ENCODE measurements at regions not wholly inside any gene's neighbourhood (a gene's known extent, or its start where the extent isn't known, plus 50 kb on each side); places are given as distances from the start of the nearest gene placed in this dataset.

DNA sequence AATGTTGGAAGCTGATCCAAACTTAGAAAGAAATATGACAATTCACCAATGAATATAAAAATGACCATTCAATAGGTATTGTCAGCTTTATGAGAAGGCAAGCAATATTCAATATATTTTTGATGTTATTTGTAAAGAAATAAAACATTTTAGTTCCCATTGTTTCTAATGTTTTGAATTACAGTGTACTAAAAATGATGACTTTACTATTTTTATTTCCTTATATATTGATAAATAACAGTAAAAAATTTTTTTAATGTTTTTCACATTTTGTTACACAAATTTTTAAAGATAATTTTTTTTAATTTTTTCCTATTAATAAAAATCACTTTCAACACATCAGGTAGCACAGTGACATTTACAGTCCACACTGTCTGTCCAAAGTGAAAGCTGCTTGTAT, 565.5 kb upstream of the FAM241A start:
- DNase-seq (ENCODE audit: low read depth in 3 of 3): no peak

DNA sequence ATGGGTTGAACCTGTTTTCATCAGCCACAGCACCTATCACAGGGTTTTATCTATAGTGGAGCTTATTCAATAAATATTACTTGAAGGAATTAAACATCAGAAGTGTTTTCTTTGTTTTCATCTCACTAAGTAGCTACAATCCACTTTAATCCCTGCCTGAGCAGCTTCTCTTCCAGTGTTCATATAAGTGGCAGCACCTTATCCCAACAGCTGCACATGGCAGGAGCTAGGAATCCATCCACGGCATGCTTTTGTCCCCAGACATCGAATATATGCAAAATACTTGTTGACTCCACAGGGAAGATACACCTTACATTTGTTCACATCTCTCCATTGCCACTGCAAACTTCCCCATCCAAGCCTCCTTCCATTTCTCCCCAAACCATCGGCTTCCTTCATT, 549.8 kb upstream of the FAM241A start:
- DNase-seq (ENCODE audit: low read depth in 3 of 3): no peak

DNA sequence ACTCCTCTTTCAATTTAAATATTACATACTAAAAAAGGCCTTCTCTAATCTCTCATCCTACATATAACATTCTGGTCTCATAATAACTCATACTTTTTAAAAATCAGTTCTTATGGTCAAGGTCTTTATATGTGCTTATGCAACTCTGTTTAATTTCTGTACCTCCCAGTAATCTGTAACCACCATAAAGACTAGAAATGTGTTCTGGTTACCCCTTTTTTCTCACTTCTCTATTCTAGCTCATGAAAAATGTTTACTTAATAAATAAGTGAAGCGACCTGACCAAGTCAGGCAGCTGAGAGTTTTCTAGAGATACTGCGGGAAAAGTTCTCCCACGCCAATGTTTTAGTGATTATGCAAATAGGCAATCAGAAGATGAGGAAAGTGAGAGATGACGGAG, 548.8 kb upstream of the FAM241A start:
- DNase-seq (ENCODE audit: low read depth in 3 of 3): no peak

DNA sequence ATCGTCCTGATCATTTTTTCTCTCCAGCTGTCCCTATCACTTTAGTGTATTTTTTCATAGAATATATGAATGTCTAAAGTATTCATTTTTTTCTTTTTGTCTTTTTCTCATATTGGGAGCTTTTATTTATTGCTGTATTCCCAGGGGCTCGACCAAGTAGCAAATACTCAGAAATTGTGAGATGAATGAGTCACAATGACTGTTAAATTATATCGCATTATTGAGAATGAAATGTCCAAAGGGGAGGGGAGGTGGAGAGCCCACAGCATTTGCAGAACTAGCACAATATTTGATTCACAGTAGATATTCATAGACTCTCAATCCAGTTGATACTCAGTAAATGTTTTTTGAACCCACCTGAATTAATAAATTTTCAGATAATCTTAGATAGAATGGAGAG, 543.6 kb upstream of the FAM241A start:
- DNase-seq (ENCODE audit: low read depth in 3 of 3): no peak

DNA sequence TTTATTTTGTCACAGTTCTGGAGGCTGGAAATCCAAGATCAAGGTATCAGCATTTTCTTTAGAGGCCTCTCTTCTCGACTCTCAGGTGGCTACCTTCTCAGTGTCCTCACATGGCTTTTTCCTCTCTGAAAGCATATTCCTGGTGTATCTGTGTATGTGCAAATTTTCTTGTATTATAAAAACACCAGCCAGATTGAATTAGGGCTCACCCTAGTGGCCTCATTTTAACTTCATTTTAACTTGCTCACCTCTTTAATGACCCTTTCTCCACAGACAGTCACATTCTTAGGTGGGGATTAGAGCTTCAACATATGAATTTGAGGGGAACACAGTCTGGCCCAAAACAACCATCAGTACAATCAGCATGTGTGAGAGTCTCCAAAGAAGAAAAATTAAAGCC, 542.4 kb upstream of the FAM241A start:
- no peak for DNase-seq (ENCODE audit: low read depth in 3 of 3)

DNA sequence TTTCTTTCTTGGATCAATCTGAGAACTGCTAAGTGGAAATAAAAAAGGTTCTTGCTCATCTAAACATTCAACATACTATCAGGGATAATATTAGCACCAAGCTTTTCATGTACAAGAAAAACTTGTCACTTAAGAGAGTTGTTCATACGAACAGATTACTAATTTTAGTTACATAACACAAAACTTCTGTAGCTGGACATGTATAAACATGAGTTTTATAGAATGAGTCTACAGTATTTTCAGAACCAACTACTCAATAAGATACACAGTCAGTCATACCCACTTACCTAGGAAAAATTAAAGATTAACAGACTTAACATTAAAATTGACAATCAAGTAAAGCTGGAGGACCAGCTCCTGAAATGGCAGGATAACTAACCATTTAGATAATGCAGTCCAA, 540.1 kb upstream of the FAM241A start:
- DNase-seq (ENCODE audit: low read depth in 3 of 3): no peak

DNA sequence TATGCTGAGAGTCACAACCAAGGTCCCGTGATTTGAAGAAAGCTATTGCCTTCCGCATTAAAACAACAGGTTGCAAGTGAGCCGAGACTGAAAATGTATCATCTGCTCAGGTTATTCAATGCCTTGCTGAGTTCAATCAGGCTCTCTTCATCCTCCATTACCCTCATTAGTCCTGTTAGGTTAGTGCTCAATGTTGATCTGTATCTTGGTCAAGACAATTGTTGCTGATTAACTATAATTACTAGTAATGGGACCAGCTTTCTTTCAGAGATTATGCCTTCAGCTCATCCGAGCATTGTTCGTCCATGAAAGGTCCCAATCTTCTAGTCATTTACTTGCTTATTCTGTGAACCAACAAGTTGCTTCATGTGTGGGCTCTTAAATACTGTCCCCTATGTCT, 534.6 kb upstream of the FAM241A start:
- no peak for DNase-seq (ENCODE audit: low read depth in 3 of 3)

DNA sequence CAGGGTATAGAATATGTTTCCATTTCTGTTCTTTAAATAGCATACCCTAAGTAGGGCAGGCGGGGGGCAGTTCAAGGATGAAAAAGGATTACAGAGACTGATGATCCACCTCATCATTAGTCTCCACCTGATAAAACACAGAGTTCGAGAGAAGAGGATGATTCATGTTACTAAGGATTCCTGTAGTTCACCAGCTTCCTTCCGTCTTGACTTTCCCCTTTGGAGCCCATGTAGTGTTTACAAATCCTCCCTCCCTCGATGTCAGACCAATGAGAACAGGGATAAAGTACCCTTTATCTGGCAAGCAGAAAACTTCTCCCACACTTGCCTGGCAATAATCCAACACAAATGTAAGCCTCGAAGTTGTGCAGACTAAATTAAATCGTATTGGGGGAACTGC, 526.3 kb upstream of the FAM241A start:
- DNase-seq (ENCODE audit: low read depth in 3 of 3): no peak

DNA sequence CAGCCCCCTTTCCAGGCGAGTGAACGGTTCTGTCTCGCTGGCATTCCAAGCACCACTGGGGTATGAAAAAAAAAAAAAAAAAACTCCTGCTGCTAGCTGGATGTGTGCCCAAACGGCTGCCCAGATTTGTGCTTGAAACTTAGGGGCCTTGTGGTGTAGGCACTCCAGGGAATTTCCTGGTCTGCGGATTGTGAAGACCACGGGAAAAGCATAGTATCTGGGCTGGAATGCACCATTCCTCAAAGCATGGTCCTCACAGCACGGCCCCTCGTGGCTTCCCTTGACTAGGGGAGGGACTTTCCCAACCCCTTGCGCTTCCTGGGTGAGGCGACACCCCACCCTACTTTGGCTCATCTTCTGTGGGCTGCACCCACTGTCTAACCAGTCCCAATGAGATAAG, 516.8 kb upstream of the FAM241A start:
- no peak for DNase-seq (ENCODE audit: low read depth in 3 of 3)

DNA sequence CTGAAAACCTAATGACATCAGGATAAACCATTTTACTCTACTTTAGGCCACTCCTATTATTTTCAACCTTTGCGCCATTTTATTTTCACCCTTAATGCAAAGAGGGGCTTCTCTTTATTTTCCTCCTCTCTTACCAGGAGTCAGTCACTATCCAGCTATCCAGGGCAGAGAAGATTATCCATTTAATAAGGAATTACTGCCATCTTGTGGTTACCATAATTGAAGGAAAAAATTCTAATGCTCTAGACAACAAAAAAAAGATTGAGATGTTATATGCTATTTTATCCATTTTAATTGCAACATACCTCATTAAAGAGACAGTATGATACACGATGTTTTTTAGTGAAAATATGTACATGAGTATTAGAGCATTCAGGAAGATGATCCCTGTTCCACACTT, 514.5 kb upstream of the FAM241A start:
- DNase-seq (ENCODE audit: low read depth in 3 of 3): no peak

DNA sequence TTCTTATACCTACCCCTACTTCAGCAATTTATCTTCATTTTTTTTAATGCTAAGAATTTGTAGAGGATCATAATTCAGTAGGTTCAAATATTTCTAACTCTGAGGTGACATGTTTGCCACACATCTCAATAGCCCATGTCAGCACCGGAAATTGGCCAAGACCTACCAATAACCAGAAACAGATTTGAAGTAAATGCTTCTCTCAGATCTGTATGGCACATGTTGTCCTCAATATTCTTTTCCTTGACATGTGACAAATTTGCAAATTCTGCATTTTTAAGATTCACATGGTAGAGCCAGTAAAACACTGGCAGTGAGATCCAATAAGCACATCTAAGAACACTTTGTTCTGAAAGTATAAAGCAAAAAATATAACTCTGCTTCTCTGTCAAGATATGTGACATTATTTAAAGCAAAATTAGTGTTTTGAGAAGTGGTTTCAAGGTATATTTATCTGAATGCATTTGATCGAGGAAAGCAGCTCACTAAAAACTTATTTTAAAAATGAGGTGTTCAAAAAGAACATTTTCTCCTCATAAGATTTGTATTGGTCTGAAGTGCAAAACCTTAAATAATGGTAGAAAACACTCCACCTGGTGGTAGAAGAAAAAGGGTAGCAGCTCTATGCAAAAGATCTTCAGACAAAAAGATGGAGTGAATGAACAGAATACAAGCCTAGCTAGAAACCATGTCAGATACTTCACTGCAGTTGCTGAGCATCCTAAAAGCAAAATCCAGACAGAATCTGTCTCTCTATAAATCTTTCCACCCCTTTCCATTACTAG, 513.8 kb upstream of the FAM241A start:
- DNase-seq (ENCODE audit: low read depth in 3 of 3): no peak

DNA sequence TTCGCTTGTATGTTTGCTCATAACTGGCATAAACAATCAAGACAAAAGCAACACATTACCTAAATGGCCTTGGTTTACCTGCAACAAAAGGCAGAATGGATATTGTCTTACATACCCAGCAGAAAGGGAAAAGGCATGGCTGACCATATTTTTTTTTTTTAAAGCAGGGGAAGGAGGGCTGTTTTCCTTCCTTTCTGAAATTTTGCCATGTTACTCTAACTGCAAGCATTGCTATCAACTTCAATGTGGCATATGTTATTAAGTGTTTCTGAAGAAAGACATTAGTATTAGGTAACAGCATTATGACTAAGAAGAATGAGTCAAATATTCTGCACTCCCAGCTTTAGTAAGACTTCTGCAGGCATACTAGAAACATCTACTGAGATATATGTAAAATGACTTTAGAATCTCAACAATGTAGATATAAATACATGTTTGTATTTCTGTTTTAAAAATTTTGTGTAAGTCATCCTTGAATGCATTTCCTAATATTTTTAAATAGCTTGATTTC, 512.6 kb upstream of the FAM241A start:
- DNase-seq (ENCODE audit: low read depth in 3 of 3): no peak

DNA sequence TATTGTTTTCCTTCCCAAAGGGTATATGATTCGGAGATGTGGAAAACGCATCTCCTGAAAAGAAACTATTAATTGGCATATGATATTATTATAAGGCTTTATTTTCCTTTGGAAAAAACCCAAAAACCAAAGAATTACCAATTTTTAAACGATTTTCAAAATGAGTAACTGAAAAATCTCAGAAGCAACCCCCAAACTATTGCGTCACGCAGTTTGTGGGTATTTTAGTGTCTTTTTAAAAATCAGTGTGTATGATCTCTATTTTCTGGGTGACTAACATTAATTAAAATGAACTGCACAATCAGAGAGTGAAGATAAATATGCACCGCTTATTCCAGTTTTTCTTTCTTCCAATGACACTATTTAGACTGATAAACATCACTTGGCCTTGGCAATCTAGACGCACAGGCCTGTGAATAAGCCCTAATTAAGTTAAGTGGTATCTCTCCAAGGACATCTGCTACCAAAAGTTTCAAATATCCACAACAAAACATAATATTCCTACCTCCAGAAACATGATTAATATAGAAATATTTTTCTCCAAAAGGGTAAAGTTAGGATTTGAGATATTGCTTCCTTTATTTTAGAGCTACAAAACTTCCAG, 511.5 kb upstream of the FAM241A start:
- DNase-seq (ENCODE audit: low read depth in 3 of 3): no peak

DNA sequence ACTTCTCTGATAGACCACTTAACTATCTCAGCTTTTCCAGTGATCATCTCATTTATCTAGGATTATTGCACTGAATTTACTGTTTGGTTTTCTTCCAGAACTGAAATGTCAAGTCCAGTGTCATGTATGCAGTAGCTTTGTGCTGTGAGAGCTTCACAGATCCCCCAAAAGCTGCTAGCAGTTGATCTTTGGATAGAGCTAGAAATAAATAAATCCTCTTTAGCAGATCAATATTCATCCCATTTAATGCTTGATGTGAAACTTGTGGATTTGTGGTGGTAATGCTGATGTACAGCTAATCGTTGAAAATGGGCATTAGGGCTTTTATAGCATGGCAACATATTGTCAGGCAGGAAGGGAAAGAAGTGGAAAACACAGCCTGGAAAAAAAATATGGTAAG, 509.6 kb upstream of the FAM241A start:
- no peak for DNase-seq (ENCODE audit: low read depth in 3 of 3)

DNA sequence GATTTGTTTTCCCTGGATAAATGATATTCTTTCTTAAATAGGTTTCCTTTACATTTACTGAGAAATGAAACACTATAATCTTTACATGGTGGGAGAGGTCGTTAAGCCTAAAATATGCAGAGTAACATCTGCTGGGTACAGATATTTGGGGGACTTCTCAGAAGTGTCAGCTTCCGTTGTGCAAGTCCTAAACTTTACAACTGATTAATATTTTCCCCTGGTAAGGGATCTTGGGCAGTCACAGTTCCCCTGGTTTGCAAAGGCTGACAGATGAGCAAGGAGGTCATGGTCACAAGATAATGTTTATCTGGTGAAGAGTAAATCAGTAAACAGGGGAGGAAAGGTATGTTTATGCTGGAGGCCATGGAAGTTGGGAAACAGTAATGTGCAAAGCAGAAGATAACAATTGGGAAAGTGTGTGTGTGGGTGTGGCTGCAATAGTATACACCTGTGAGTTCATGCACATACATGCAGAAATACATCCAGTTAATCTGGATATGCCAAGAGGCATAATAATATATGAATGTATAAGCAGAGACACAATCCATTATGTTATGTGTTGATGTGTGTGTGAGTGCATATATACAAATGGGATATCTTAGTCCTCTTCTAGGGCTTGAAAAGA, 508.2 kb upstream of the FAM241A start:
- DNase-seq (ENCODE audit: low read depth in 3 of 3): no peak

DNA sequence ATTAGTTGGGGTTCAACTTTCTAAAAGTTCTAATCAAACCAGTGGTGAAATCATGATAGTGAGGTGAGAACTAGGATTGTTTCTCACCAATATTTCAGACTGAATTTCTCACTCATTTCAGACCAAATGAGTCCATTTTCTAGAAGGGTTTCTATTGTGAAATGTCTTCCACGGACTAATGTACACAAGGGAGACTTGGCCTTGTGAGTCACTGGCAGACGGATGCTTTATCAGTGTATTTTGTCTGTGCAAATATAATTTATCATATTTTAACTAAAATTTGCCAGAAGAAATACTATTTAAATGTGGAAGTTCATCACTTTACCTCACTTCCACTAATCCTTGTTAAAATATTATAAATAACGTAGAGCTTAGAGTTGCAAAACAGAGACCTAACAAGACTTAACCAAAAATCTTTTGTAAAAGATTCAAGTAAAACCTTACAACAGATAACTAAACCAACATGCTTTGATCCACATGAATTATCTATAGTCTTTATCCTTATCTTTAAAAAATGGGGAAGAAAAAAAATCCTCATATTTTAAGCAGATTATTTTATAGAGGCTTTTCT, 506.0 kb upstream of the FAM241A start:
- DNase-seq (ENCODE audit: low read depth in 3 of 3): no peak

DNA sequence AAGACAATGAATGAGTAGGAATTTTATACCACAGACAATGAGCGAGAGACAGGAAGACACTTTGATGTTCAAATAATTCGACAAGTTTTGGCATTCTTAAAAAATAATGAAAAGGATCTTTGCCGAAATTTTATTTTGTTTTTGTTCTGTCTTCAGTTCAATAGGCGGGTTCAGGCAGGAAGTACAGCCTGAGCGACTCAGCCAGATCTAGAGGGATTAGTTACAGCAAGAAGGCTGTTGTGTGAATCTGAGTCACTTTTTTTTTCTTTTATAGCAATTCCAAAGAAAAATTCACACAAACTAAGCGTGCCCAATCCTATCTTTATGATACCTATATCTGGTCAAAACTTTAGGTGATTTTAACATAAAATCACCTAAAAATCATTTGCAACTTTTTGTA, 505.4 kb upstream of the FAM241A start:
- no peak for DNase-seq (ENCODE audit: low read depth in 3 of 3)

DNA sequence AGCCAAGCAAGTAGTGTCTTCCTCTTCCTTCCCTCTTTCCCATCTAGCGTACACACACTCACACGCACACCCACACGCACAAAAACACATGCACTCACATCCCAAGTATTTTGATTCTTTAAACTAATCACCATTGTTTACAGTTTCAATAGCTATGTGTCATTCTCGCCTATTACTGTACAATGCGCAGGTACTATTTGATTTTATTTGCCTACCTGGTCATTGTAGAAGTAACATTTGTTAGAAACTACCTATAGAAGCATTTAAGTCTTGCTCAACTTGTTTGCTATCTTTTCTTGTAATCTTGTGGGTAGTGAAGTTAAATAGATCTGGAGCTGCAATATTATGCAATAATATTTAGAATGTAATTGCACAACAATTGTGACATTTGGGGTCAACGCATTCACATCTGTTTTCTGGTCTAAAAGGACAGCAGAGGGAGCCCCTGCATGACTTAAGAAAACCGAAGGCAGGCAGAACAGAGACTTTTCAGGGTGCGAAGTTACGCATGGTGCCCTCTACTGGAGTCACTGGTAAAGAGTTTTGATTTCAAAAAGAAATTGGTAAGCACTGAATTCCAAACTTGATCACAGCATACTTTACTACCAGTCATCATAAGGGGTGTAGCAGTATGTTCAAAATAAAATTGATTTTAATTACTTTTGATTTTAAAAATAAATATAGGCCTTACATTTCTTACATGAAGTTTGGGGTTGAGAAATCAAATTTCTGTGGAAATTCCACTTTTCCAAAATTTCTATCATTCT, 503.3 kb upstream of the FAM241A start:
- DNase-seq (ENCODE audit: low read depth in 3 of 3): peak in 1 of 3 donors; percentile 4

DNA sequence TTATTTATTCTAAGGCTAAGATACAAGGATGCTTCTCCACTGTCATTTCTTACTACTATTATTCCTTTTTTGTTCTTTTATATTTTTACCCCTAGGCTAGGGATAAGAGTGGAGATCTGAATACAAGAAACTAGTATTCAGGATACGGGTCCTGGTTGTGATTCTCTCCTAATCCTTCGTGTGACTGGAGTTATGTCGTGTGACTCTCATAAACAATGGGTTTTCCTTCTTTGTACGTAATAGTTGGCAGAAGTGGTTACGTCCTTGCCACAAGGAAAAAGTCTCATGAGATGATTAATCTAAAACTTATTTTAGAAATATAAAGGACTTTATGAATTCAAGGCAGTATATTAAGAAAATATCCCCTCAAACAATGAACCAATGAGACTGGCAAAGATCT, 497.2 kb upstream of the FAM241A start:
- DNase-seq (ENCODE audit: low read depth in 3 of 3): no peak

DNA sequence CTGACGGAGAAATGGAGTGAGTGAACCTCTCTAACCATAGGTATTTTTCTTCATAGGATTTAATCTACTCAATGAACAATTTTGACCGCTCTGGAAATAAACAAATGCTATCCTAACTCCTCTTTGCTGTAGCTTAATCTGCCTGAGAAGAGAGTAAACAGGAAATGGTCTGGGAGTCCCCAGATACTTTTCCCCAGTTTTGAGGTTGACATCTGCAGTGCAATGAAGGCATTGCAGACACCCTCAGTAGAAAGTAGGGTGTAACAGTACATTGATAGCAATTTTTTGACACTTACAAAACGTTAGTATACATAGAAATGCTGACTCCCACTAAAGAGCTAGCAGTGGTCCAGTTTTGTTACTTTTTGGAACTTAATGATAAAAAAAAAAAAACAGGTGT, 495.9 kb upstream of the FAM241A start:
- no peak for DNase-seq (ENCODE audit: low read depth in 3 of 3)

DNA sequence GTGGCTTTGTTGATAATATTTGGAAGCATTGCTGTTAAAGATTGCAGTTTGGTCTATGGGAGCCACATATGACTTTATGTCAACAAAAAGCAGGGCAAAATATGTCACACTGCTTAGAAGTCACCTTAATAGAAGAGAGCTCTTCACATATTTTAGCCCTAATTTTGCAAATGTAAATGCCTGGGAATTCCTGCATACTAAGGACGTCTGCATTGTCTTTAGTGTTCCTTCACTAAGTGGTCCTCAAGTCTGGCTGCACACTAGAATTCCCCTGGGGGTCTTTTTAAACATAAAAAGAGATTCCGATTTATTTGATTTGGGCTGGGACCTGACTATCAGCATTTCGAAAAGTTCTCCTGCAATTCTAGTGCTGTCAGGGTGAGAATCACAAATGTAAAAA, 495.1 kb upstream of the FAM241A start:
- DNase-seq (ENCODE audit: low read depth in 3 of 3): no peak

DNA sequence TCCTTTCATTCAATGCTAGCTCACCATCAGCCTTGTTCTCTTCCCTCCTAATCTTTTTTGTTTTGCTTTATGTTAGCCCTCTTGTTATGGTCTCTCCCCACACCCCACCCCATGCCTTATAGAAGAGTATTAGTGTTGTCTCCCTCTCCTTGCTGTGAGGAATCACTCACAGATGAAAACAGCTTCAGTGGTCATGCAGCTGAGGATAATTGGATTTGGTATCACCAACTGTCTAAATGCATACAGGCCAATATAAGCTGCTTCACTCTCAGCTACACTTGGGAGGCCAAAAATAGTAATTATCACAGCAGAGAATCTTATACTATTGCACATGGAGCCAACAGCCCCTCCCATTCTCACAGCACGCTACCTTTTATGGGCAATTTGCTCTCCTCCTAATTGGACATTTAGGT, 494.6 kb upstream of the FAM241A start:
- DNase-seq (ENCODE audit: low read depth in 3 of 3): no peak

Data from stimulated activated CD4-positive, alpha-beta T cell treated with anti-CD3 and anti-CD28 coated beads, TNF-alpha, amount 100 ng/mL, for 48 hours (primary cell).